K562 (cell line): ENCODE measurements at regions not wholly inside any gene's neighbourhood (a gene's known extent, or its start where the extent isn't known, plus 50 kb on each side); places are given as distances from the start of the nearest gene placed in this dataset.

Source experiments
- EZH2 ChIP-seq: IDR thresholded peaks from 2 replicates; pipeline ENCODE4 v1.6.1; 2012; ENCODE audit warnings: low read depth, mild to moderate bottlenecking, inconsistent platforms, low read length, borderline replicate concordance
- FOXK2 ChIP-seq, 2 experiments: fragments of 450-650 bp; IDR thresholded peaks in 1 of 2; conservative IDR thresholded peaks in 1 of 2; 2 replicates each; pipeline ENCODE4 v1.6.1; 2016; ENCODE audit warnings: low read depth in 2 of 2, mild to moderate bottlenecking in 1 of 2
- HDAC8 ChIP-seq: fragments of 450-650 bp; IDR thresholded peaks from 2 replicates; pipeline ENCODE4 v1.6.1; 2016; ENCODE audit warnings: mild to moderate bottlenecking, missing genetic modification characterization, moderate library complexity, missing compliant biosample characterization
- MYC ChIP-seq, 2 experiments: fragments of 250-450 bp in 1 of 2; sonication (Bioruptor Pico) in 1 of 2; IDR thresholded peaks; 2 replicates each; pipeline versions ENCODE4 v1.5.1 to v1.6.1; 2012 to 2021; ENCODE audit warnings: low read depth in 2 of 2, borderline replicate concordance in 1 of 2, improper control_type of control experiment in 1 of 2, low read length in 1 of 2, mild to moderate bottlenecking in 1 of 2, moderate library complexity in 1 of 2
- POLR2A ChIP-seq: fragments of 450-650 bp; conservative IDR thresholded peaks from 2 replicates; pipeline ENCODE4 v1.6.1; 2016
- POLR2AphosphoS2 ChIP-seq: IDR thresholded peaks from 2 replicates; pipeline ENCODE4 v1.6.1; 2012; ENCODE audit warnings: low read length, improper control_type of control experiment
- SMARCC2 ChIP-seq: fragments of 450-650 bp; IDR thresholded peaks from 2 replicates; pipeline ENCODE4 v1.6.1; 2017; ENCODE audit warnings: antibody characterized with exemption, moderate library complexity, mild to moderate bottlenecking, low read depth
- SOX6 ChIP-seq: fragments of 450-650 bp; IDR thresholded peaks from 2 replicates; pipeline ENCODE4 v1.6.1; 2014; ENCODE audit warnings: mild to moderate bottlenecking
- TBP ChIP-seq: optimal IDR thresholded peaks from 2 replicates; pipeline ENCODE3; 2011; ENCODE audit warnings: low read depth, low read length, improper control_type of control experiment
- TGIF2 ChIP-seq: sonication (generic); formaldehyde crosslinking; IDR thresholded peaks from 2 replicates; pipeline ENCODE4 v1.8.1; 2022; ENCODE audit warnings: mild to moderate bottlenecking, missing genetic modification reagents, moderate library complexity
- ZNF197 ChIP-seq: fragments of 200-800 bp; sonication (Bioruptor generic); IDR thresholded peaks from 2 replicates; pipeline ENCODE4 v1.6.1; 2016; ENCODE audit warnings: low read depth, missing genetic modification characterization, missing compliant biosample characterization
- ZNF668 ChIP-seq: fragments of 250-450 bp; sonication (Bioruptor Pico); IDR thresholded peaks from 2 replicates; pipeline ENCODE4 v1.8.0; 2022; ENCODE audit warnings: mild to moderate bottlenecking, inconsistent platforms
- TF ChIP-seq, protein P1 (sequence below), 3 experiments: IDR thresholded peaks in 2 of 3; conservative IDR thresholded peaks in 1 of 3; 2 replicates each; pipeline ENCODE4 v1.5.1; 2011 to 2012; ENCODE audit warnings: low read length in 3 of 3, mild to moderate bottlenecking in 3 of 3, control low read depth in 2 of 3, improper control_type of control experiment in 1 of 3, inconsistent platforms in 1 of 3, low read depth in 1 of 3, mixed read lengths in 1 of 3, moderate library complexity in 1 of 3; ENCODE audit not compliant: insufficient read depth in 2 of 3
- TF ChIP-seq, protein P2 (sequence below): fragments of 250-450 bp; sonication (Bioruptor Pico); IDR thresholded peaks from 2 replicates; pipeline ENCODE4 v1.9.0; 2021; ENCODE audit warnings: mild to moderate bottlenecking, inconsistent platforms

DNA sequence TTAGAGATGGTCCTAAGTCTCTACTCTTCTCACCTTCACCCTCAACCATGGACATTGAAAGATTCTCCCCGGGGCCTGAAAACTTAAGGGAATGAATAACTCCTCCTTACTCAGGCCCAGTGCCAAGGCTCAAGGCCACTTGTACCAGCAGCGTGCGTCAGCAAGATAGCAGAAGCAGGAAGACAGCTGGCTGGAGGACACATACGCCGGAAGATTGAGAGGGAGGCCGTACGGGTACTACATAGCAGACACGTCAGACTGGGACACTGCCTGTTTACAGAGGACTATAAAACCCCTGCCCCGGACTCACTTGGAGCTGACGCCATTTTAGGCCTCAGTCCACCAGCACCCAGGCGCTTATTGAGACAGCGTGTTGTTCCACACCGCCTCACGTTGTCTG is 75.8 kb upstream of the MED13 start:
- TF ChIP-seq ZNF668 (CRISPR knock-in tag) (no peak), POLR2AphosphoS2 (no peak), TGIF2 (CRISPR knock-in tag) (no peak), MYC (IDR thresholded peaks at IDR 0.05; ENCODE audit: low read depth, low read length) (no peak), MYC (CRISPR knock-in tag; IDR thresholded peaks at IDR 0.05; ENCODE audit: borderline replicate concordance, low read depth) (no peak), ZNF197 (CRISPR knock-in tag) (no peak), HDAC8 (no peak), EZH2 (no peak), TBP (no peak), FOXK2 (conservative IDR thresholded peaks at IDR 0.05 in 1 of 2, IDR thresholded peaks at IDR 0.05 in 1 of 2; ENCODE audit: low read depth in 2 of 2) (no peak), POLR2A (no peak), SOX6 (no peak), SMARCC2 (no peak)
- TF ChIP-seq, protein P1, sequence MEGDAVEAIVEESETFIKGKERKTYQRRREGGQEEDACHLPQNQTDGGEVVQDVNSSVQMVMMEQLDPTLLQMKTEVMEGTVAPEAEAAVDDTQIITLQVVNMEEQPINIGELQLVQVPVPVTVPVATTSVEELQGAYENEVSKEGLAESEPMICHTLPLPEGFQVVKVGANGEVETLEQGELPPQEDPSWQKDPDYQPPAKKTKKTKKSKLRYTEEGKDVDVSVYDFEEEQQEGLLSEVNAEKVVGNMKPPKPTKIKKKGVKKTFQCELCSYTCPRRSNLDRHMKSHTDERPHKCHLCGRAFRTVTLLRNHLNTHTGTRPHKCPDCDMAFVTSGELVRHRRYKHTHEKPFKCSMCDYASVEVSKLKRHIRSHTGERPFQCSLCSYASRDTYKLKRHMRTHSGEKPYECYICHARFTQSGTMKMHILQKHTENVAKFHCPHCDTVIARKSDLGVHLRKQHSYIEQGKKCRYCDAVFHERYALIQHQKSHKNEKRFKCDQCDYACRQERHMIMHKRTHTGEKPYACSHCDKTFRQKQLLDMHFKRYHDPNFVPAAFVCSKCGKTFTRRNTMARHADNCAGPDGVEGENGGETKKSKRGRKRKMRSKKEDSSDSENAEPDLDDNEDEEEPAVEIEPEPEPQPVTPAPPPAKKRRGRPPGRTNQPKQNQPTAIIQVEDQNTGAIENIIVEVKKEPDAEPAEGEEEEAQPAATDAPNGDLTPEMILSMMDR (IDR thresholded peaks at IDR 0.05 in 2 of 3, conservative IDR thresholded peaks at IDR 0.05 in 1 of 3; ENCODE audit: insufficient read depth in 2 of 3, low read depth in 1 of 3, low read length in 3 of 3) = no peak
- TF ChIP-seq, protein P2, sequence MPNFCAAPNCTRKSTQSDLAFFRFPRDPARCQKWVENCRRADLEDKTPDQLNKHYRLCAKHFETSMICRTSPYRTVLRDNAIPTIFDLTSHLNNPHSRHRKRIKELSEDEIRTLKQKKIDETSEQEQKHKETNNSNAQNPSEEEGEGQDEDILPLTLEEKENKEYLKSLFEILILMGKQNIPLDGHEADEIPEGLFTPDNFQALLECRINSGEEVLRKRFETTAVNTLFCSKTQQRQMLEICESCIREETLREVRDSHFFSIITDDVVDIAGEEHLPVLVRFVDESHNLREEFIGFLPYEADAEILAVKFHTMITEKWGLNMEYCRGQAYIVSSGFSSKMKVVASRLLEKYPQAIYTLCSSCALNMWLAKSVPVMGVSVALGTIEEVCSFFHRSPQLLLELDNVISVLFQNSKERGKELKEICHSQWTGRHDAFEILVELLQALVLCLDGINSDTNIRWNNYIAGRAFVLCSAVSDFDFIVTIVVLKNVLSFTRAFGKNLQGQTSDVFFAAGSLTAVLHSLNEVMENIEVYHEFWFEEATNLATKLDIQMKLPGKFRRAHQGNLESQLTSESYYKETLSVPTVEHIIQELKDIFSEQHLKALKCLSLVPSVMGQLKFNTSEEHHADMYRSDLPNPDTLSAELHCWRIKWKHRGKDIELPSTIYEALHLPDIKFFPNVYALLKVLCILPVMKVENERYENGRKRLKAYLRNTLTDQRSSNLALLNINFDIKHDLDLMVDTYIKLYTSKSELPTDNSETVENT = no peak
